Hepatocyte (in vitro differentiated cells): ENCODE measurements at regions not wholly inside any gene's neighbourhood (a gene's known extent, or its start where the extent isn't known, plus 50 kb on each side); places are given as distances from the start of the nearest gene placed in this dataset.

Experiments used
- DNase-seq: peaks from one replicate; pipeline ENCODE4 v3.0.0-alpha.2; 2016; ENCODE audit warnings: low spot score
- H2AFZ ChIP-seq: fragments of 200-600 bp; sonication (generic); 2 replicates; pipeline ENCODE4 v1.6.0; 2016; ENCODE audit warnings: antibody characterized with exemption, mild to moderate bottlenecking
- H3K27ac ChIP-seq: fragments of 200-600 bp; sonication (generic); 2 replicates; pipeline ENCODE4 v1.5.1; 2016; ENCODE audit warnings: mild to moderate bottlenecking
- H3K27me3 ChIP-seq: fragments of 200-600 bp; sonication (generic); 2 replicates; pipeline ENCODE4 v1.6.1; 2016
- H3K36me3 ChIP-seq: fragments of 200-600 bp; sonication (generic); replicated peaks from 2 replicates; pipeline ENCODE4 v1.5.1; 2016; ENCODE audit warnings: low read depth; ENCODE audit not compliant: insufficient read depth
- H3K4me1 ChIP-seq: fragments of 200-600 bp; sonication (generic); 2 replicates; pipeline ENCODE4 v1.5.1; 2016; ENCODE audit warnings: mild to moderate bottlenecking, moderate library complexity; ENCODE audit not compliant: insufficient read depth
- H3K4me2 ChIP-seq: fragments of 200-600 bp; sonication (generic); 2 replicates; pipeline ENCODE4 v1.6.0; 2016
- H3K4me3 ChIP-seq: fragments of 200-600 bp; sonication (generic); 2 replicates; pipeline ENCODE4 v1.5.1; 2016; ENCODE audit warnings: mild to moderate bottlenecking
- H3K79me2 ChIP-seq: fragments of 200-600 bp; sonication (generic); 2 replicates; pipeline ENCODE4 v1.6.0; 2017; ENCODE audit warnings: mild to moderate bottlenecking
- H3K9me2 ChIP-seq: fragments of 200-600 bp; sonication (generic); replicated peaks from 2 replicates; pipeline ENCODE4 v1.6.0; 2017; ENCODE audit warnings: mild to moderate bottlenecking; ENCODE audit not compliant: insufficient read depth
- H3K9me3 ChIP-seq: fragments of 200-600 bp; sonication (generic); 2 replicates; pipeline ENCODE4 v1.5.1; 2016; ENCODE audit warnings: low read depth, mild to moderate bottlenecking
- H4K20me1 ChIP-seq: fragments of 200-600 bp; sonication (generic); 2 replicates; pipeline ENCODE4 v1.6.0; 2016; ENCODE audit warnings: mild to moderate bottlenecking; ENCODE audit not compliant: insufficient read depth, poor library complexity, severe bottlenecking
- EZH2 ChIP-seq: fragments of 200-600 bp; sonication (generic); IDR thresholded peaks from 2 replicates; pipeline ENCODE4 v1.6.1; 2016; ENCODE audit warnings: antibody characterized with exemption, mild to moderate bottlenecking, borderline replicate concordance
- EZH2phosphoT487 ChIP-seq: fragments of 200-600 bp; sonication (generic); IDR thresholded peaks from one replicate; pipeline ENCODE4 v1.6.1; 2018; ENCODE audit warnings: antibody characterized with exemption, mild to moderate bottlenecking, low read depth, moderate library complexity; ENCODE audit not compliant: unreplicated experiment, severe bottlenecking
- WGBS: methylation state at CpG from one replicate; pipeline ENCODE4 v1.1.6; 2016; ENCODE audit warnings: low lambda C conversion rate; ENCODE audit errors: missing lambda C conversion rate; 5-methylcytosine and 5-hydroxymethylcytosine counted together
- TF ChIP-seq, protein P1 (sequence below): fragments of 200-600 bp; sonication (generic); IDR thresholded peaks from 2 replicates; pipeline ENCODE4 v1.5.1; 2016; ENCODE audit warnings: antibody characterized with exemption, mild to moderate bottlenecking; ENCODE audit not compliant: poor library complexity

DNA sequence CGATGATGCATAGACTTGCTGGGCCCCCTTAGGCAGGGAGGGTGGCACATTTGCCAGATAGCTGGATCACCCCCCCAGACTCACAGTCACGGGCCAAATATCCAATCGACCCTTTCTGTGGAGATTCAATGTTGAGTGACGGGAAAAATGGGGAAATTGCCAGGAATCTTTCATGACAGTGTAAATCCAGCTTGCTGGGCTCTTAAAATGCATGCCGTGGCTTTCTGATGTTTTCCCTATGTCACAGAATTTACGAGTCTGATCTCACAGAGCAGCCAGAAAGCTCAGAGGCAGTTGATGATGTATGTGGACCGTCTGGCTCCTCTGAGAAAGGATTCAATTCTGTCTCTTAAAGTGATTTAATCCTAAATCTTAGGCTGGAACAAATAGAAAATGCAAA is 150.1 kb upstream of the ZNF644 start:
- no peak overlapping the region for H3K4me2 ChIP-seq
- DNase-seq: peak; percentile 47

DNA sequence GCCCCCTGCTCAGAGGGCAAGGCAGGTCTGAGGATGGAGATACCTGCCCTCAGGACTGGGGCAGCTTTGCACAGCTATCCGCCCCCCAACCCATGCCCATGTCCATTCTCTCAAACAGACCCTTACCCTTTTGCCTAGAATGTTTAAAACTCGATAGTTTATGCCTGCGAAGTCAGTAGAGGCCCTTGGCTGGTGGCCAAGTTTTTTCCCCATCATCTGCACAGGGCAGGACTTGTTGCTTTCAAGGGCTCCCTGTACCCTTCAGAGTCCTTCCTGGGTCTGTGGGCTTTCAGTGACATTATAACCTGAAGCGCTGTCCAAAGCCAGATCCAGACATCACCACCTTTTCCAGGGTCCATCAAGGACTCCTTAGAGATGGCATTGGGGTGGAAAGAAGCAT is 148.7 kb upstream of the ZNF644 start:
- DNase-seq: no peak
- peaks cover 9% of the 10 kb centered on the region for H3K4me1 ChIP-seq
- H3K36me3 ChIP-seq: no peaks in the 10 kb centered on the region
- no peak overlapping the region for H3K4me2 ChIP-seq
- no peaks in the 10 kb centered on the region for H4K20me1 ChIP-seq
- H3K27ac ChIP-seq: no peak overlapping the region
- TF ChIP-seq EZH2 (no peak), EZH2phosphoT487 (no peak)
- peaks cover 3% of the 10 kb centered on the region for H3K27me3 ChIP-seq
- no peak overlapping the region for H2AFZ ChIP-seq
- H3K4me3 ChIP-seq: no peak overlapping the region
- H3K79me2 ChIP-seq: no peaks in the 10 kb centered on the region
- 82% methylated on average over 4 of the region's 4 CpGs for WGBS
- no peaks in the 10 kb centered on the region for H3K9me2 ChIP-seq
- H3K9me3 ChIP-seq: no peaks in the 10 kb centered on the region

More for the DNA sequence above, 150.1 kb upstream of the ZNF644 start:
- Histone ChIP-seq H3K9me3 (no peaks in the 10 kb centered on the region), H3K27ac (peak overlapping the region; percentile 72), H3K27me3 (peaks cover 8% of the 10 kb centered on the region), H2AFZ (no peak overlapping the region), H4K20me1 (no peaks in the 10 kb centered on the region), H3K79me2 (no peaks in the 10 kb centered on the region), H3K36me3 (no peaks in the 10 kb centered on the region), H3K4me1 (peaks cover 9% of the 10 kb centered on the region), H3K9me2 (no peaks in the 10 kb centered on the region), H3K4me3 (no peak overlapping the region)
- 41% methylated on average over 7 of the region's 7 CpGs for WGBS
- TF ChIP-seq EZH2phosphoT487: no peak
- TF ChIP-seq, protein P1, sequence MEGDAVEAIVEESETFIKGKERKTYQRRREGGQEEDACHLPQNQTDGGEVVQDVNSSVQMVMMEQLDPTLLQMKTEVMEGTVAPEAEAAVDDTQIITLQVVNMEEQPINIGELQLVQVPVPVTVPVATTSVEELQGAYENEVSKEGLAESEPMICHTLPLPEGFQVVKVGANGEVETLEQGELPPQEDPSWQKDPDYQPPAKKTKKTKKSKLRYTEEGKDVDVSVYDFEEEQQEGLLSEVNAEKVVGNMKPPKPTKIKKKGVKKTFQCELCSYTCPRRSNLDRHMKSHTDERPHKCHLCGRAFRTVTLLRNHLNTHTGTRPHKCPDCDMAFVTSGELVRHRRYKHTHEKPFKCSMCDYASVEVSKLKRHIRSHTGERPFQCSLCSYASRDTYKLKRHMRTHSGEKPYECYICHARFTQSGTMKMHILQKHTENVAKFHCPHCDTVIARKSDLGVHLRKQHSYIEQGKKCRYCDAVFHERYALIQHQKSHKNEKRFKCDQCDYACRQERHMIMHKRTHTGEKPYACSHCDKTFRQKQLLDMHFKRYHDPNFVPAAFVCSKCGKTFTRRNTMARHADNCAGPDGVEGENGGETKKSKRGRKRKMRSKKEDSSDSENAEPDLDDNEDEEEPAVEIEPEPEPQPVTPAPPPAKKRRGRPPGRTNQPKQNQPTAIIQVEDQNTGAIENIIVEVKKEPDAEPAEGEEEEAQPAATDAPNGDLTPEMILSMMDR: no peak
- no peak for TF ChIP-seq EZH2

DNA sequence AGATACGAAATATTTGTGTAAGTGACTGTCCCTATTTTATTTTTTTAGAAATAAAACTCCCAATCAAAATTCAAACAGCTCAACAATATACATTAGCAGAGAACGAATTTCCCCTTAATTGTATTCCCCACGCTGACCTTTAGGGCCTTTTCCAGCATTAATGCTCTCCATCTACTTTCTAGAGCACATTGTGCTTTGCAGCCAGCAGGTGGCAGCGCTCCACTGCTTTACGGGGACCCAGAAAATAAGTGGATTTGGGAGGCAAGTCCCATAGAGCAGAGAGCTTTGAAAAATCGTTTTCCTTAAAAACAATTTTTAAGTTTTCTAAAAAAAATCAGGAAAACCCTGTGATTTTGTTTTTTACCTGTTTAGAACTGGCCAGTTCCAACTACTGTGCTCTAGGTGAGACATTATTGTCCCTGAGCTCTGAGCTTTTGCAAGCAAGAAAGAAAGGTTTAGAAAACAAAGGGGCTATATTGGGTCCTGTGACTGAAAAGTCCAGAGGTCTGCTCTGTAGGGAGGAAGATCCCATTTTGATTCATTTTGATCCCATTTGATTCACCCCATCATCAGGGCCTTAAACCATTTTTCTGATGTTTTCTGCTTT is 144.4 kb upstream of the ZNF644 start:
- H2AFZ ChIP-seq: no peak overlapping the region
- no peak overlapping the region for H3K4me3 ChIP-seq
- peak; percentile 74 for DNase-seq
- H3K4me2 ChIP-seq: no peak overlapping the region
- no peaks in the 10 kb centered on the region for H3K79me2 ChIP-seq
- H3K27ac ChIP-seq: no peak overlapping the region
- 13% methylated on average over 6 of the region's 6 CpGs for WGBS
- H3K9me3 ChIP-seq: no peaks in the 10 kb centered on the region
- H3K9me2 ChIP-seq: no peaks in the 10 kb centered on the region
- no peaks in the 10 kb centered on the region for H3K4me1 ChIP-seq
- H4K20me1 ChIP-seq: no peaks in the 10 kb centered on the region
- no peaks in the 10 kb centered on the region for H3K27me3 ChIP-seq
- TF ChIP-seq, protein P1: peak; percentile 96
- TF ChIP-seq EZH2: no peak
- no peaks in the 10 kb centered on the region for H3K36me3 ChIP-seq

DNA sequence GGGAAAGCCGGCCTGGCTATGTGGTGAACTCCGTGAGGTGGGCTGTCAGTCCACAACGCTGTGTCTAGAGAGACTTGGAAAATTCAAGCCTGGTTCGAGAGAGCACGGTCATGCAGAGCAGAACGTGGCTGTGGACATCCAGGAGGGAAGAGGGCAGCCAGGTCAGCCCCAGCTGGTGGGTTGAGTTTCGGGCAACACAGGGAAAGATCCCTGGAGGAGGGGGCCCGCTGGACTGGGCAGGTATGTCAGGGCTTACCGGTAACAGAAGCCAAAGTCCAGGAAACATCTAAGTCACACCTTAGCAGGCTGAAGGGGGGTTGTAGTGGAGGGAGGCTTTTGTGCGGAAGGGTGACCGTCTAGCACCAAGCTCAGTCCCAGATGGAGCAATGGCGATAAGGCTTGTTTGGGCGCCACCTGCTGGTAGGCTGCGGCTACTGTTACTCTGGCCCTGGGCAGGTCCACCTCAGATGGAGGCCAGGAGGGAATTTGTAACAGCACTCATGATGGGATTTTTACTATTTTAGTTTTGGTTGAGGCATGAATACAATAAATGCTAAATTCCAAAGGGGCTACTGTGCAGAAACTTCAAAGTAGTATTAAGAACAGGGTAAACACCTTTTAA is 143.3 kb upstream of the ZNF644 start:
- no peaks in the 10 kb centered on the region for H3K4me1 ChIP-seq
- no peaks in the 10 kb centered on the region for H3K27me3 ChIP-seq
- H3K36me3 ChIP-seq: no peaks in the 10 kb centered on the region
- H3K4me3 ChIP-seq: no peak overlapping the region
- TF ChIP-seq, protein P1: peak; percentile 94
- no peak for TF ChIP-seq EZH2
- H3K79me2 ChIP-seq: no peaks in the 10 kb centered on the region
- DNase-seq: peak; percentile 88
- peak overlapping the region; percentile 21 for H2AFZ ChIP-seq
- 35% methylated on average over 14 of the region's 14 CpGs for WGBS
- H3K9me2 ChIP-seq: no peaks in the 10 kb centered on the region
- no peaks in the 10 kb centered on the region for H4K20me1 ChIP-seq
- H3K9me3 ChIP-seq: no peaks in the 10 kb centered on the region
- H3K4me2 ChIP-seq: peak overlapping the region; percentile 53
- H3K27ac ChIP-seq: no peak overlapping the region
